ENCODE measurements at regions not wholly inside any gene's neighbourhood (a gene's known extent, or its start where the extent isn't known, plus 50 kb on each side); places are given as distances from the start of the nearest gene placed in this dataset.

DNA sequence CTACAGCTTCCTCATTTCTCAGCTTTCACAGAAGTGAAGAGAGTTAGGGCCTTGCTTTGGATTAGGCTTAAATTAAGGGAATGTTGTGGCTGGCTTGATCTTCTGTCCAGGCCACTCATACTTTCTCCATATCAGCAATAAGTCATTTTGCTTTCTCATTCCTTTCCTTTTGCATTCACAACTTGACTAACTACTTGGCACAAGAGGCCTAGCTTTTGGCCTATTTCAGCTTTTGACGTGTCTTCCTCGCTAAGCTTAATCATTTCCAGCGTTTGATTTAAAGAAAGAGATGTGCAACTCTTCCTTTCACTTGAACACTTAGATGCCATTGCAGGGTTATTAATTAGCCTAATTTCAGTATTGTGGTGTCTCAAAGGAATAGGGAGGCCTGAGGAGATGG lies 712.0 kb downstream of the INHBA start:
- no peak for DNase-seq (ENCODE audit: low spot score)

- DNase-seq (ENCODE audit: low spot score), result no peak
Measured at GRCh38 chr7:40987571-40987970, 715.3 kb downstream of the INHBA start.

GRCh38 chr7:40986351-40986873 lies 716.5 kb downstream of the INHBA start:
- no peak for DNase-seq (ENCODE audit: low spot score)

GRCh38 chr7:40983111-40983510 lies 719.8 kb downstream of the INHBA start:
- DNase-seq (ENCODE audit: low spot score), result no peak

GRCh38 chr7:40979296-40979695 lies 723.6 kb downstream of the INHBA start:
- DNase-seq (ENCODE audit: low spot score), result no peak

DNA sequence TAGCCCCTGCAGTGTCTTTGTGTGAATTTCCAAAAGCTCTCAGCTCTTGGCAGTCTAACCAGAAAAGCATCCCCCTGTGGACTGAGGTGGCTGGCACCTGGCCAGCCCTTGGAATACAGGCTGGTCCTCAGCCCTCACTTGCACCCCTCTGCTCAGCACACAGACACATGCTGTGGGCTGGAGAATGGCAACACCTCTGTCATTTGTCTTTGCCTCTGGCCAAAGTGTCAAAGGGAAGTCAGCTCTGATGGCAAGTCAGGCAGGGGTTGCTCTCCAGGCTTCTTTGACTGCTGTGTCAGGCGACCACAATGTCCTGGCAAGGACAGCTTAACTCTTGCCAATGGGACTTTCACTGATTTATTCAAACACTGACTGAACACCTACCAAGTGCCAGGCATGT lies 724.8 kb downstream of the INHBA start:
- no peak for DNase-seq (ENCODE audit: low spot score)

DNA sequence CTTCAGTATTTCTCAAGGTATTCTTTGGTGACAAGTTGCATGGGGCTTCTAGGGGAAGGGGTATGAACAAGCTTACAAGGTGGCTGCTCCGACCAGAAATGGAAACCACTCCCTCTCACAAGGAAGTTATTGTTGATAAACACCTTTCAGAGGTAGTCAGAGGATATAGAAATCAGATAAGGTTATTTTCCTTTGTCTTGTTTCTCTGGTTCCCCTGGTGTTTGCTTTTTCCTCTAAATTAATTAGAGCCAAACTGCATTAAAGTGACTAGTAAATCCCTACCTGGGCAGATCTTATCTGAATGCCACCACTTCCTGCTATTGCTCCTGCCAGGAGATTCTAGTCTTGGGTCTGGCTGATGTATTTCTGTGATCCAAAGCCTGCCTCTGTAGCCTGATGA lies 725.4 kb downstream of the INHBA start:
- no peak for DNase-seq (ENCODE audit: low spot score)

- no peak for DNase-seq (ENCODE audit: low spot score)
Measured at GRCh38 chr7:40972426-40972825, 730.5 kb downstream of the INHBA start.

DNA sequence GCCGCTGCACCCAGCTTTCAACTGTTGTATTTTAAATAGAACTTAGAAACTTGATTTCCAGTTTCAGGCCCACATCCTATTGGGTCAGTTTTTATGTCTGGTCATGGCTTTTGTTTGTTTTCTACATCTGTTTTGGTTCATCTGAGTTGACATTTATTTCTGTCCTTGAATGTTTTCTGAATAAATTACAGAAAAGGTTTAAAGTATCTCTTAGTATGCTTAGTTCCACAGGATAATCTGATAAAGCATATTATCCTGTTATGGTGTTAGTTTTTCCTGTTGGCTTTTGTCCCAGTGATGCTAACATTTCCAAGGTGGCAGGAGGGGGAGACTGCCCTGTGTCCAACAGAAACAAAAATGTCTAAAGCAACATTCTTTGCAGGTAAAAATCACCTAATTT lies 733.2 kb downstream of the INHBA start:
- DNase-seq (ENCODE audit: low spot score), result no peak

DNA sequence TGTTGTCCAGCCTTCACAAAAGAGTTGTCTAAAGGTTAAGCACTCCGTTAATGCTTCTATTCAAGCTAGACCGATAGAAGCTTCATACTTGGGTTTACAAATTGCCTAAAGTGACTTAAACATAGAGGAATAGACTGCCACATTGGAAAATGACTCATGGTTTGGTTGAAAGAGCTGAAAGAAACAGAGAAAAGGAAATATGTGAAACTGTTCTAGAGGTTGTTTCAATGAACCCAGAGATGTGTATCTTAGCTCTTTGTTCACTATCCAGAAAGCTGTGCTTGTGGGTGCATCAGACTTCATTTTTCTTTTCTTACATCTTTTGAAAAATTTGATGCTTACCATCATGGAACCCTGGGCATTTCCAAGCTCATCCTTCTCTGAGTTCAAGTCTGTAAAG lies 736.2 kb downstream of the INHBA start:
- no peak for DNase-seq (ENCODE audit: low spot score)

GRCh38 chr7:40965774-40966173 lies 737.1 kb downstream of the INHBA start:
- DNase-seq (ENCODE audit: low spot score), result no peak

DNA sequence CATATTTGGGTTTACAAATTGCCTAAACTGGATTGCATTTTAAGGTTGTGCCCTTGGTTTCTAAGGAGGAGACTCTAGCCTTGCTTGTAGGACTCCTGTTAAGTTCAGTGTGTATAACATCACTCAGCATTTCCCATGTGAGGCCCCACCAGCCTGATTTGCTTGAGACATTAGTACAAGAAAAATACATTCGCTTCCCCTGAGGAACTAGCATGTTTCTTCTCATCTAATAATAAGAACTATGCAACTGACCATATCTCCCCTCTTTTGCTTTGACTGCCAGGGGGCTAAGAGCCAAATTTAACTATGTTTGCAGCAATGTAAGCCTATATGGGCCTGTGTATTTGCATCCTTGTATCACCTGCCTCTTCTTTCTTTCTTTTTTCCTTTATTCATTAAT lies 737.9 kb downstream of the INHBA start:
- no peak for DNase-seq (ENCODE audit: low spot score)

- no peak for DNase-seq (ENCODE audit: low spot score)
Measured at GRCh38 chr7:40964610-40965009, 738.3 kb downstream of the INHBA start.

GRCh38 chr7:40959955-40960354 lies 742.9 kb downstream of the INHBA start:
- no peak for DNase-seq (ENCODE audit: low spot score)

GRCh38 chr7:40948239-40948638 lies 754.7 kb downstream of the INHBA start:
- no peak for DNase-seq (ENCODE audit: low spot score)

DNA sequence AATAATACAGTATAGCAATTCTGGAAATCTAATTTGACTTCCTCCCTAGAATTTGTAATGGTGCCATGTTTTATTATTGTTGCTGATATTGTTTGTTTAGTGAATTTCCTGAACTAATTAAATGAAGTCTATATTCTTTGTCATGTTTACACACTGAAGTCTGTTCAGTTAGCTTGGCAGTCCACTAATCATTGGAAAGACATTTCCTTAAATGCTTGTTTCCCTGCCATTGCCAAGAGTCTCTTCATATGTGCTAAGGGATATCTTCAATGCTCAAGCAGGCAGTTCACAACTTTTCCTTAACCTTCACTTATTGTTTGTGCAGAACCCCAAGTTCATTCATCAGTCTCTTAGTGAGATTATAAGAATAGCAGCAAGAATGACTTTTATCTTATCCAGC lies 755.3 kb downstream of the INHBA start:
- no peak for DNase-seq (ENCODE audit: low spot score)

- no peak for DNase-seq (ENCODE audit: low spot score)
Measured at GRCh38 chr7:40946549-40946948, 756.3 kb downstream of the INHBA start.

- no peak for DNase-seq (ENCODE audit: low spot score)
Measured at GRCh38 chr7:40945788-40946187, 757.1 kb downstream of the INHBA start.

DNA sequence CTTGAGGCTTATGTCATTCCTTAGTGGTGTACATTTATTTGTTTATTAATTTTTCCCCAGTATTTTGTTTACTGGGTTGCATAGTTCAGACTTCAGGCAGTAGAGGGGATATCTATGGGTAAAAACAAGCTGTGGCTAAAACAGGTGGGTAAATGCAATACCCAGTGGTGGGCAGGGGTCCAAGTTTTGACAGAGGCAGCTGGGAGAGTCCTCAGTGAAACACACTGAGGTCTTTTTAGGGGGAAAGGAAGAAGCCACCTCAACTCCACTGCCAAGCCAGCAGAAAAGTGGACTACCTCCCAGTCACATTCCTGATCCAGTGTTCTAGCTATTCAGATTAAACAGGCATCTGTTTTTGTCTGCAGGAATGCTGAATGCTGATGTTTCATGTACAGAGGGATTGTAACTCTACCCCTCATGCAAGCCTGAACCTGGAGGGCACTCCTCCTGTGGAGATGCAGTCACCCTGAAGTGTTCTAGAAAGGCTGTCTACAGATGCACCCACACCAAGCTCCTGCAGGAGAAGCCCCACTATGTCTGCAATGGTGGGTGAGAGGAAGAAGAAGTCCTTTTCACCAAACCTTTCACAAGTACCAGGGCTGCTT lies 757.8 kb downstream of the INHBA start:
- no peak for DNase-seq (ENCODE audit: low spot score)

DNA sequence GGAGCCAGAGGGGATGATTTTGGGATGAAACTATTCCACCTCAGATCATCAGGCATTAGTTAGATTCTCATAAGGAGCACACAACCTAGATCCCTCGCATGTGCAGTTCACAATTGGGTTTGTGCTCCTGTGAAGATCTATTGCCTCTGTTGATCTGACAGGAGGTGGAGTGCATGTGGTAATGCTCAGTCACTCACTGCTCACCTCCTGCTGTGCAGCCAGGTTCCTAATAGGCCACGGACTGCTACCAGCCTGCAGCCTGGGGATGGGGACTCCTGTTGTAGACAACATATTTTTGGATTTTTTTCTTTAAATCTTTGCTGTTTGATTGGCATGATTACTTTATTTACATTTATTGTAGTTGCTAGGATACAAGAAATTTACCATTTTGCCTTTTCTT lies 765.0 kb downstream of the INHBA start:
- no peak for DNase-seq (ENCODE audit: low spot score)

DNA sequence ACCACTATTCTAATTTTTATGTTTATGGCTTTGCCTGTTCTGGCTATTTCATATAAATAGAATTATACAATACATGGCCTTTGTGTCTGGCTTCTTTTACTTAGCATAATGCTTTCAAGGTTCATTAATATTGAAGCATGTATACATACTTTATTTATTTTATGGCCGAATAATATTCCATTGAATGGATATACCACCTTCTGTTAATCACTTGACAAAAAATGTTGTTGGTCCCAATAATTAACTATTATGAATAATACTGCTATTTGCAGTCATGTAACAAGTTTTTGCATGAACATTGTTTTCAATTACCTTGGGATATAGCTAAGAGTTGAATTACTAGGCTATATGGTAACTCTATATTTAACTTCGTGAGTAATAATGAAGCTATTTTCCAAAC lies 767.5 kb downstream of the INHBA start:
- no peak for DNase-seq (ENCODE audit: low spot score)

DNA sequence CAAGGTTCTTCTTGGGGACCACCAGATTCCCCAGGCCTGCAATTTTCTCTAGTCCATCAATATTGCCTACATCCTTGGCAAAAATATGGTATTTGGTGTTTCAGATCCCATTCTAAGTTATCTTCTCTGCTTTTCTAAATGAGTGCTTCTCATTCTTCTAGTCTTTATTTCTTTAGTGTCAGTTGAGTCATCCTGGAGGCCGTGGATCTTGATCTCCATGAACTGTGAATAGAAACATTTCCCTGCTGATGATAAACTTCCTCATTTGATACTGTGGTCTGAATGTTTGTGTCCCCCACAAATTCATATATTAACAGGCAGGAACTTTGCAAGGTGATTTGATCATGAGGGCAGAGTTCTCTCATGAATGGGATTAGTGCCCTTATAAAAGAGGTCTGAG lies 779.3 kb downstream of the INHBA start:
- DNase-seq (ENCODE audit: low spot score), result no peak

DNA sequence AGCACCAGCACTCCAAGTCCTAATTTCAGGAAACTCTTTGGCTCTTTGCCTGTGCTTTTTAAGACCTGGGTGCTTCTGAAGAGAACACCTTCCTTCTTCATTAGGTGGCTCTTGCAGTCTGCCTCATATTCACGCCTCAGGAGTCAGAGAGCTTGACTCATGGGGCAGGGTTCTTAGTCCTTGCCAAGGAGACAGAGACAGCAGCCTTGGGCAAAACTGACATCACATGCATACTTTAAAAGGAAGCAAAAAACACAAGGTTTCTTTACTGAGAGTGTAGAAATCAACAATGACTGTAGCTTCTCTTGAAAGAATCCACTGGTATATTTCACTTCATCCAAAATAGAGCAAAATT lies 780.6 kb downstream of the INHBA start:
- DNase-seq (ENCODE audit: low spot score), result no peak

DNA sequence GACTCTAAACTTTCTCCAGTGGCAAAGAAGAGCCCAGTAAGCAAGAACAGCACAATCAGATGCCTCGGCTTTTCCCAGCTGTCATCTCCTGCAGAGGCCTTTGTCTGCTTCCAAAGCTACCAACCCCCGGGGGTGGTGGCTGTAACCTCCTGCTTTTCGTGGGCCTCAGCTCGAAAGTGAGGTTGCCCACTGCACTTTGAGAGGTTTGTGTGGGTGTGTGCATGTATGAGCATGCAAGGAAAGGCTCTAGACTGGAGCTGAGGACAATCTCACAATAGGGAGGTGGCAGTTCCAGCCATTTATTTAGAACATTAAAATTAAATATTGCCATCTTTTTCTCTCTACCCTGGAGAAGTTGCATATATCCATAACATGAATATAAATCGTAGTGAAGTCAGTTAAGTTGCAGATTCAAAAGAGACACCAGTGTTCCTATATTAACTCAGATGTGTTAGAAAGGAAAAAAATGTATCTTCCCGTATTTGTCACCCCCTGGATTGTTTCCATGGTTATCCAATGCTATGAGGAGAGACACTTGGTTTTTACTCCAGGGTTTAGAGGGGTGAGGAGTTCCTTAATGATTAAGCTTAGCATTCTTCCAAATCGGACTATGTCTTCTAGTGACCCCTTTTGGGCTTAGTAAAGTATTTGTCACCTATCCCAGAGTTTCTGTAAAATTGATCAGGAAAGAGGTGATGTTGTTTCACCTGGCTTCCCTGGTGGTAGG lies 781.1 kb downstream of the INHBA start:
- no peak for DNase-seq (ENCODE audit: low spot score)

All from pons (tissue), 1 donor.